CD8-positive, alpha-beta memory T cell (primary cell): ENCODE measurements at regions not wholly inside any gene's neighbourhood (a gene's known extent, or its start where the extent isn't known, plus 50 kb on each side); places are given as distances from the start of the nearest gene placed in this dataset.

Source experiments
- CTCF ChIA-PET: fragments of 350-600 bp; sonication (Branson Sonifier 250); formaldehyde crosslinking; loops from one replicate; lab custom pipeline; 2021; ENCODE audit warnings: antibody characterized with exemption; lab: Charles Lee
- POLR2A ChIA-PET: fragments of 350-600 bp; sonication (Branson Sonifier 250); formaldehyde crosslinking; loops from one replicate; lab custom pipeline; 2021; ENCODE audit warnings: antibody characterized with exemption; lab: Charles Lee
- DNase-seq, 5 donors: peaks; one replicate each; pipeline versions ENCODE4 v3.0.0 to v3.0.0-alpha.2; 2020 to 2022; ENCODE audit warnings: mixed read lengths in 1 of 5
- H3K27ac ChIP-seq: one replicate; pipeline ENCODE4 v1.7.0; 2013; ENCODE audit warnings: low read depth, mild to moderate bottlenecking, low read length, moderate library complexity
- H3K27me3 ChIP-seq: 2 replicates; pipeline ENCODE4 v1.7.0; 2013; ENCODE audit warnings: low read length, mild to moderate bottlenecking; ENCODE audit not compliant: insufficient read depth, poor library complexity, severe bottlenecking
- H3K36me3 ChIP-seq: 2 replicates; pipeline ENCODE4 v1.7.0; 2013; ENCODE audit warnings: mild to moderate bottlenecking, low read length, moderate library complexity; ENCODE audit not compliant: insufficient read depth
- H3K4me1 ChIP-seq: 2 replicates; pipeline ENCODE4 v1.7.0; 2013; ENCODE audit warnings: mild to moderate bottlenecking, low read length, moderate library complexity; ENCODE audit not compliant: insufficient read depth
- H3K4me3 ChIP-seq: 2 replicates; pipeline ENCODE4 v1.7.0; 2013; ENCODE audit warnings: mild to moderate bottlenecking, low read length
- H3K9me3 ChIP-seq: 2 replicates; pipeline ENCODE4 v1.7.0; 2013; ENCODE audit warnings: mild to moderate bottlenecking, low read length
- H3K27ac Mint-ChIP-seq, 8 donors: one replicate each; pipeline ENCODE4 v1.8.0; 2020 to 2021; ENCODE audit warnings: mixed read lengths in 8 of 8, mild to moderate bottlenecking in 6 of 8, inconsistent platforms in 3 of 8, moderate library complexity in 3 of 8
- H3K27me3 Mint-ChIP-seq, 2 donors: one replicate each; pipeline ENCODE4 v1.8.0; 2020 to 2021; ENCODE audit warnings: mixed read lengths in 2 of 2, mild to moderate bottlenecking in 1 of 2, moderate library complexity in 1 of 2
- H3K36me3 Mint-ChIP-seq, 3 donors: one replicate each; pipeline ENCODE4 v1.8.0; 2020 to 2021; ENCODE audit warnings: mixed read lengths in 3 of 3, inconsistent platforms in 1 of 3, mild to moderate bottlenecking in 1 of 3
- H3K4me1 Mint-ChIP-seq, 3 donors: one replicate each; pipeline ENCODE4 v1.8.0; 2020 to 2021; ENCODE audit warnings: mixed read lengths in 3 of 3, inconsistent platforms in 1 of 3, mild to moderate bottlenecking in 1 of 3
- H3K4me3 Mint-ChIP-seq, 7 donors: one replicate each; pipeline ENCODE4 v1.8.0; 2020 to 2021; ENCODE audit warnings: mixed read lengths in 7 of 7, mild to moderate bottlenecking in 6 of 7, moderate library complexity in 4 of 7, inconsistent platforms in 2 of 7
- H3K9me3 Mint-ChIP-seq, 5 donors: one replicate each; pipeline ENCODE4 v1.8.0; 2020 to 2022; ENCODE audit warnings: mixed read lengths in 5 of 5, mild to moderate bottlenecking in 3 of 5, moderate library complexity in 2 of 5, inconsistent platforms in 1 of 5

GRCh38 chr9:118594428-118594827, 774.8 kb downstream of the BRINP1 start:
- no peaks in the 10 kb centered on the region for H3K36me3 ChIP-seq
- no peaks in the 10 kb centered on the region for H3K4me1 Mint-ChIP-seq
- H3K9me3 Mint-ChIP-seq, result peaks cover 2 to 7% (median 4%) of the 10 kb centered on the region in 5 donors
- ChIA-PET CTCF (no interaction called here), POLR2A (no interaction called here)
- H3K4me1 ChIP-seq, result no peaks in the 10 kb centered on the region
- no peaks in the 10 kb centered on the region for H3K27me3 ChIP-seq
- H3K4me3 Mint-ChIP-seq, result no peak overlapping the region
- H3K27me3 Mint-ChIP-seq, result peaks cover 0 to 3% of the 10 kb centered on the region in 2 donors
- H3K4me3 ChIP-seq, result no peak overlapping the region
- DNase-seq, result no peak
- no peaks in the 10 kb centered on the region for H3K36me3 Mint-ChIP-seq
- H3K27ac ChIP-seq, result no peak overlapping the region
- H3K9me3 ChIP-seq, result no peaks in the 10 kb centered on the region
- no peak overlapping the region for H3K27ac Mint-ChIP-seq

- no peak overlapping the region for H3K27ac Mint-ChIP-seq
- DNase-seq, result no peak
- H3K4me1 Mint-ChIP-seq, result no peaks in the 10 kb centered on the region
- H3K9me3 Mint-ChIP-seq, result peaks cover 3 to 7% (median 4%) of the 10 kb centered on the region in 5 donors
- POLR2A ChIA-PET, result no interaction called here
- H3K27me3 ChIP-seq, result no peaks in the 10 kb centered on the region
- H3K4me1 ChIP-seq, result no peaks in the 10 kb centered on the region
- no peak overlapping the region for H3K27ac ChIP-seq
- H3K4me3 ChIP-seq, result no peak overlapping the region
- no peaks in the 10 kb centered on the region for H3K36me3 ChIP-seq
- no peak overlapping the region for H3K4me3 Mint-ChIP-seq
- CTCF ChIA-PET, result no interaction called here
- peaks cover 0 to 3% of the 10 kb centered on the region in 2 donors for H3K27me3 Mint-ChIP-seq
- H3K36me3 Mint-ChIP-seq, result no peaks in the 10 kb centered on the region
- no peaks in the 10 kb centered on the region for H3K9me3 ChIP-seq
Measured at GRCh38 chr9:118595719-118596305, 773.4 kb downstream of the BRINP1 start.

- Histone ChIP-seq H3K27me3 (no peaks in the 10 kb centered on the region), H3K36me3 (no peaks in the 10 kb centered on the region), H3K4me1 (no peaks in the 10 kb centered on the region), H3K27ac (no peak overlapping the region), H3K4me3 (no peak overlapping the region), H3K9me3 (no peaks in the 10 kb centered on the region)
- POLR2A ChIA-PET, result no interaction called here
- CTCF ChIA-PET, result no interaction called here
- no peaks in the 10 kb centered on the region for H3K36me3 Mint-ChIP-seq
- H3K4me3 Mint-ChIP-seq, result no peak overlapping the region
- peaks cover 4 to 7% (median 4%) of the 10 kb centered on the region in 5 donors for H3K9me3 Mint-ChIP-seq
- DNase-seq, result no peak
- H3K27me3 Mint-ChIP-seq, result peaks cover 0 to 3% of the 10 kb centered on the region in 2 donors
- H3K27ac Mint-ChIP-seq, result no peak overlapping the region
- no peaks in the 10 kb centered on the region for H3K4me1 Mint-ChIP-seq
Measured at GRCh38 chr9:118596374-118597015, 772.7 kb downstream of the BRINP1 start.

GRCh38 chr9:118606668-118607067, 762.6 kb downstream of the BRINP1 start:
- H3K4me1 Mint-ChIP-seq, result no peaks in the 10 kb centered on the region
- H3K9me3 ChIP-seq, result no peaks in the 10 kb centered on the region
- no peaks in the 10 kb centered on the region for H3K36me3 Mint-ChIP-seq
- no peak overlapping the region for H3K4me3 ChIP-seq
- no peak for DNase-seq
- POLR2A ChIA-PET, result no interaction called here
- H3K27me3 Mint-ChIP-seq, result no peaks in the 10 kb centered on the region
- H3K9me3 Mint-ChIP-seq, result peaks cover 0 to 17% (median 2%) of the 10 kb centered on the region in 5 donors
- H3K4me3 Mint-ChIP-seq, result no peak overlapping the region
- CTCF ChIA-PET, result no interaction called here
- H3K27ac Mint-ChIP-seq, result no peak overlapping the region
- no peaks in the 10 kb centered on the region for H3K36me3 ChIP-seq
- H3K27ac ChIP-seq, result no peak overlapping the region
- H3K4me1 ChIP-seq, result no peaks in the 10 kb centered on the region
- H3K27me3 ChIP-seq, result no peaks in the 10 kb centered on the region

- Mint-ChIP-seq H3K27ac (no peak overlapping the region), H3K9me3 (peaks cover 0 to 9% (median 2%) of the 10 kb centered on the region in 5 donors), H3K27me3 (no peaks in the 10 kb centered on the region), H3K4me3 (no peak overlapping the region), H3K4me1 (no peaks in the 10 kb centered on the region), H3K36me3 (no peaks in the 10 kb centered on the region)
- Histone ChIP-seq H3K27me3 (no peaks in the 10 kb centered on the region), H3K4me3 (no peak overlapping the region), H3K4me1 (no peaks in the 10 kb centered on the region), H3K9me3 (no peaks in the 10 kb centered on the region), H3K27ac (no peak overlapping the region), H3K36me3 (no peaks in the 10 kb centered on the region)
- DNase-seq, result no peak
- CTCF ChIA-PET, result no interaction called here
- POLR2A ChIA-PET, result no interaction called here
Measured at GRCh38 chr9:118609355-118610044, 759.7 kb downstream of the BRINP1 start.

- Histone ChIP-seq H3K27ac (no peak overlapping the region), H3K4me1 (no peaks in the 10 kb centered on the region), H3K4me3 (no peak overlapping the region), H3K9me3 (no peaks in the 10 kb centered on the region), H3K27me3 (no peaks in the 10 kb centered on the region), H3K36me3 (no peaks in the 10 kb centered on the region)
- Mint-ChIP-seq H3K4me3 (no peak overlapping the region), H3K9me3 (peaks cover 0 to 11% (median 4%) of the 10 kb centered on the region in 5 donors), H3K27me3 (no peaks in the 10 kb centered on the region), H3K36me3 (no peaks in the 10 kb centered on the region), H3K27ac (no peak overlapping the region), H3K4me1 (no peaks in the 10 kb centered on the region)
- no peak for DNase-seq
- ChIA-PET CTCF (no interaction called here), POLR2A (no interaction called here)
Measured at GRCh38 chr9:118612201-118612600, 757.0 kb downstream of the BRINP1 start.

- no peaks in the 10 kb centered on the region for H3K4me1 Mint-ChIP-seq
- no peaks in the 10 kb centered on the region for H3K9me3 ChIP-seq
- peaks cover 0 to 11% (median 7%) of the 10 kb centered on the region in 5 donors for H3K9me3 Mint-ChIP-seq
- ChIA-PET POLR2A (no interaction called here), CTCF (no interaction called here)
- no peaks in the 10 kb centered on the region for H3K4me1 ChIP-seq
- H3K27ac ChIP-seq, result no peak overlapping the region
- no peaks in the 10 kb centered on the region for H3K27me3 ChIP-seq
- no peak overlapping the region for H3K4me3 Mint-ChIP-seq
- DNase-seq, result no peak
- H3K27ac Mint-ChIP-seq, result no peak overlapping the region
- H3K36me3 Mint-ChIP-seq, result no peaks in the 10 kb centered on the region
- H3K27me3 Mint-ChIP-seq, result no peaks in the 10 kb centered on the region
- H3K36me3 ChIP-seq, result no peaks in the 10 kb centered on the region
- H3K4me3 ChIP-seq, result no peak overlapping the region
Measured at GRCh38 chr9:118613996-118614395, 755.2 kb downstream of the BRINP1 start.

- H3K9me3 Mint-ChIP-seq, result peaks cover 0 to 16% (median 5%) of the 10 kb centered on the region in 5 donors
- POLR2A ChIA-PET, result no interaction called here
Measured at GRCh38 chr9:118618084-118618483, 751.2 kb downstream of the BRINP1 start.

More at GRCh38 chr9:118618084-118618483, 751.2 kb downstream of the BRINP1 start:
- H3K4me3 Mint-ChIP-seq, result no peak overlapping the region
- H3K27me3 ChIP-seq, result no peaks in the 10 kb centered on the region
- no peak overlapping the region for H3K4me3 ChIP-seq
- no peaks in the 10 kb centered on the region for H3K27me3 Mint-ChIP-seq
- H3K27ac ChIP-seq, result no peak overlapping the region
- no peaks in the 10 kb centered on the region for H3K4me1 ChIP-seq
- CTCF ChIA-PET, result no interaction called here
- H3K9me3 ChIP-seq, result no peaks in the 10 kb centered on the region
- H3K36me3 Mint-ChIP-seq, result no peaks in the 10 kb centered on the region
- H3K4me1 Mint-ChIP-seq, result no peaks in the 10 kb centered on the region
- no peak overlapping the region for H3K27ac Mint-ChIP-seq
- no peak for DNase-seq
- no peaks in the 10 kb centered on the region for H3K36me3 ChIP-seq
